M059J (cell line): ENCODE measurements at regions not wholly inside any gene's neighbourhood (a gene's known extent, or its start where the extent isn't known, plus 50 kb on each side); places are given as distances from the start of the nearest gene placed in this dataset.
A peak's percentile ranks its signal among the peaks of the same experiment; 100 is the strongest.

Source experiments
- DNase-seq: peaks from one replicate; pipeline ENCODE4 v3.0.0-alpha.2; 2012; ENCODE audit warnings: low read depth

GRCh38 chr14:22477569-22478194 is 111.3 kb downstream of the DAD1 start:
- DNase-seq, result no peak

- no peak for DNase-seq
These were observed 112.1 kb downstream of the DAD1 start for GRCh38 chr14:22476887-22477286.

- DNase-seq, result no peak
These were observed 112.8 kb downstream of the DAD1 start for GRCh38 chr14:22476005-22476751.

GRCh38 chr14:22475381-22475780 is 113.6 kb downstream of the DAD1 start:
- no peak for DNase-seq

- peak; percentile 14 for DNase-seq
These were observed 114.2 kb downstream of the DAD1 start for GRCh38 chr14:22474730-22475351.

- DNase-seq, result peak; percentile 61
These were observed 115.8 kb downstream of the DAD1 start for GRCh38 chr14:22472935-22473854.

- no peak for DNase-seq
These were observed 116.6 kb downstream of the DAD1 start for GRCh38 chr14:22472466-22472865.

- peak; percentile 52 for DNase-seq
These were observed 117.4 kb downstream of the DAD1 start for GRCh38 chr14:22471545-22472121.

- DNase-seq, result no peak
These were observed 119.3 kb downstream of the DAD1 start for GRCh38 chr14:22469538-22470303.

GRCh38 chr14:22468830-22469229 is 120.2 kb downstream of the DAD1 start:
- DNase-seq, result no peak

GRCh38 chr14:22466491-22466890 is 122.5 kb downstream of the DAD1 start:
- DNase-seq, result peak; percentile 71

GRCh38 chr14:22465201-22465840 is 123.7 kb downstream of the DAD1 start:
- DNase-seq, result peak; percentile 46

GRCh38 chr14:22464422-22465142 is 124.4 kb downstream of the DAD1 start:
- no peak for DNase-seq

GRCh38 chr14:22463763-22464173 is 125.3 kb downstream of the DAD1 start:
- DNase-seq, result no peak

GRCh38 chr14:22462923-22463322 is 126.1 kb downstream of the DAD1 start:
- DNase-seq, result no peak

- DNase-seq, result peak; percentile 74
These were observed 128.4 kb downstream of the DAD1 start for GRCh38 chr14:22460461-22461195.

GRCh38 chr14:22458737-22459136 is 130.3 kb downstream of the DAD1 start:
- no peak for DNase-seq

GRCh38 chr14:22456998-22457594 is 131.9 kb downstream of the DAD1 start:
- DNase-seq, result no peak
